Left lung (tissue), 4 donors: ENCODE measurements at regions not wholly inside any gene's neighbourhood (a gene's known extent, or its start where the extent isn't known, plus 50 kb on each side); places are given as distances from the start of the nearest gene placed in this dataset.

Source experiments
- ATAC-seq: fragments of 200-7000 bp; cut with Tn5 transposase; one replicate; pipeline ENCODE4 v1.9.1; 2020; ENCODE audit warnings: moderate library complexity
- DNase-seq, 4 donors: peaks; one replicate each; pipeline ENCODE4 v3.0.0-alpha.2; 2013 to 2020
- H3K27ac ChIP-seq, 2 donors: fragments of 200-600 bp; sonication (generic) in 1 of 2; one replicate each; pipeline versions ENCODE4 v1.5.0 to v1.8.0; 2020 to 2021
- H3K27me3 ChIP-seq, 2 donors: fragments of 200-600 bp; sonication (generic) in 1 of 2; one replicate each; pipeline versions ENCODE4 v1.5.0 to v1.8.0; 2020 to 2021
- H3K36me3 ChIP-seq, 2 donors: fragments of 200-600 bp; sonication (generic) in 1 of 2; one replicate each; pipeline versions ENCODE4 v1.5.0 to v1.8.0; 2020 to 2021
- H3K4me1 ChIP-seq, 2 donors: fragments of 200-600 bp; one replicate each; pipeline ENCODE4 v1.8.0; 2021
- H3K4me3 ChIP-seq, 2 donors: fragments of 200-600 bp; sonication (generic) in 1 of 2; one replicate each; pipeline versions ENCODE4 v1.5.0 to v1.8.0; 2020 to 2021; ENCODE audit warnings: mild to moderate bottlenecking in 1 of 2
- H3K9me3 ChIP-seq, 2 donors: fragments of 200-600 bp; sonication (generic) in 1 of 2; one replicate each; pipeline versions ENCODE4 v1.5.0 to v1.8.0; 2020 to 2021
- intact Hi-C, 2 donors: fragments of 100-400 bp; cut with DNase I; formaldehyde crosslinking; loops; one replicate each; pipeline versions ENCODE4 v1.11.2 to v1.14.2; 2022
- TF ChIP-seq, protein P1 (sequence below), 2 donors: fragments of 200-600 bp; sonication (generic) in 1 of 2; IDR thresholded peaks; one replicate each; pipeline versions ENCODE4 v1.5.0 to v1.8.0; 2021; ENCODE audit warnings: antibody characterized with exemption in 2 of 2
- donor health status: DM: no; HTN: yes; CAD: no.
- donor health status: DM: no; HTN: no; CAD: no.

GRCh38 chr5:3251784-3252183, 343.8 kb upstream of the IRX1 start:
- TF ChIP-seq, protein P1, sequence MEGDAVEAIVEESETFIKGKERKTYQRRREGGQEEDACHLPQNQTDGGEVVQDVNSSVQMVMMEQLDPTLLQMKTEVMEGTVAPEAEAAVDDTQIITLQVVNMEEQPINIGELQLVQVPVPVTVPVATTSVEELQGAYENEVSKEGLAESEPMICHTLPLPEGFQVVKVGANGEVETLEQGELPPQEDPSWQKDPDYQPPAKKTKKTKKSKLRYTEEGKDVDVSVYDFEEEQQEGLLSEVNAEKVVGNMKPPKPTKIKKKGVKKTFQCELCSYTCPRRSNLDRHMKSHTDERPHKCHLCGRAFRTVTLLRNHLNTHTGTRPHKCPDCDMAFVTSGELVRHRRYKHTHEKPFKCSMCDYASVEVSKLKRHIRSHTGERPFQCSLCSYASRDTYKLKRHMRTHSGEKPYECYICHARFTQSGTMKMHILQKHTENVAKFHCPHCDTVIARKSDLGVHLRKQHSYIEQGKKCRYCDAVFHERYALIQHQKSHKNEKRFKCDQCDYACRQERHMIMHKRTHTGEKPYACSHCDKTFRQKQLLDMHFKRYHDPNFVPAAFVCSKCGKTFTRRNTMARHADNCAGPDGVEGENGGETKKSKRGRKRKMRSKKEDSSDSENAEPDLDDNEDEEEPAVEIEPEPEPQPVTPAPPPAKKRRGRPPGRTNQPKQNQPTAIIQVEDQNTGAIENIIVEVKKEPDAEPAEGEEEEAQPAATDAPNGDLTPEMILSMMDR (IDR thresholded peaks at IDR 0.05), result no peak
- H3K4me1 ChIP-seq, result no peaks in the 10 kb centered on the region
- H3K27ac ChIP-seq, result no peak overlapping the region
- no peak overlapping the region for H3K4me3 ChIP-seq
- DNase-seq, result no peak
- peaks cover 0 to 2% of the 10 kb centered on the region in 2 donors for H3K9me3 ChIP-seq
- H3K36me3 ChIP-seq, result no peaks in the 10 kb centered on the region
- intact Hi-C loops, result no loop called here
- peaks cover 0 to 4% of the 10 kb centered on the region in 2 donors for H3K27me3 ChIP-seq
- ATAC-seq, result no peak

- TF ChIP-seq, protein P1 (IDR thresholded peaks at IDR 0.05), result no peak
- H3K27me3 ChIP-seq, result peaks cover 0 to 4% of the 10 kb centered on the region in 2 donors
- no peak for ATAC-seq
- H3K9me3 ChIP-seq, result peaks cover 0 to 4% of the 10 kb centered on the region in 2 donors
- no peaks in the 10 kb centered on the region for H3K36me3 ChIP-seq
- no peak overlapping the region for H3K27ac ChIP-seq
- intact Hi-C loops, result no loop called here
- H3K4me3 ChIP-seq, result no peak overlapping the region
- H3K4me1 ChIP-seq, result no peaks in the 10 kb centered on the region
- no peak for DNase-seq
Measured at GRCh38 chr5:3249401-3249800, 346.2 kb upstream of the IRX1 start.

DNA sequence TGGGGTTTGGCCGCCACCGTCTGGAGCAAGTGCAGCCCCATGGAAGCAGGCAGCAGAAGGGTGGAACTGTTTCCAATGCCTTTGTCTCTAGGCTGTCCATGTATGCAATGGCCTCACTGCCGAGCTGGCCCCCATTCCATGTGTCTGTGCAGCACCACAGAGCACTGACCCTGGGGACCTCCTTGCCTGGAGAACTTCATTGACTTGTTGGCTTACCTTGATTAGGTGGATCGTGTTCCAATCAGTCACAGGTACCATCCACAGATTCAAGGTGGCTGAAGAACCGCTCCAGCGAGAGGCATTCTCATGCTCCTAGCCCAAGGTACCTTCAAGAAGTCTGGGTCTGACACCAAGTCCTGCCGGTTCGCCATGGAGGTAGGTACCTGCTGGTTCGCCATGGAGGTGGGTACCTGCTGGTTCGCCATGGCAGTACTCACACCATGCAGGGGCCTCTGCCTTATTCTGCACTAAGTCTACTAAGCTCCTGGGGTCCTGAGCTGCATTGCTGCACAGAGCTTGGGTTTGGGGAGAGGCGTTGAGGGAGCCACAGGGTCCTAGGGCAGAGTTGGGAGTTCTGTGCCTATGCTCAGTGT, 358.3 kb upstream of the IRX1 start:
- Histone ChIP-seq H3K9me3 (peaks cover 0 to 29% of the 10 kb centered on the region in 2 donors), H3K36me3 (no peaks in the 10 kb centered on the region), H3K4me1 (no peaks in the 10 kb centered on the region), H3K4me3 (no peak overlapping the region), H3K27ac (no peak overlapping the region), H3K27me3 (no peaks in the 10 kb centered on the region)
- intact Hi-C loops, result no loop called here
- no peak for DNase-seq
- ATAC-seq, result no peak
- TF ChIP-seq, protein P1 (IDR thresholded peaks at IDR 0.05), result no peak

- Histone ChIP-seq H3K9me3 (peaks cover 0 to 22% of the 10 kb centered on the region in 2 donors), H3K4me3 (no peak overlapping the region), H3K4me1 (no peaks in the 10 kb centered on the region), H3K27ac (no peak overlapping the region), H3K36me3 (no peaks in the 10 kb centered on the region), H3K27me3 (no peaks in the 10 kb centered on the region)
- DNase-seq (no peak), ATAC-seq (no peak)
- TF ChIP-seq, protein P1 (IDR thresholded peaks at IDR 0.05), result no peak
- intact Hi-C loops, result no loop called here
Measured at GRCh38 chr5:3234566-3234965, 361.1 kb upstream of the IRX1 start.

- DNase-seq, result no peak
- Histone ChIP-seq H3K27ac (no peak overlapping the region), H3K27me3 (no peaks in the 10 kb centered on the region), H3K9me3 (peaks cover 0 to 11% of the 10 kb centered on the region in 2 donors), H3K4me1 (no peaks in the 10 kb centered on the region), H3K4me3 (no peak overlapping the region), H3K36me3 (no peaks in the 10 kb centered on the region)
- TF ChIP-seq, protein P1 (IDR thresholded peaks at IDR 0.05), result no peak
- no peak for ATAC-seq
- intact Hi-C loops, result no loop called here
Measured at GRCh38 chr5:3230941-3231340, 364.7 kb upstream of the IRX1 start.
